ENCODE measurements at regions not wholly inside any gene's neighbourhood (a gene's known extent, or its start where the extent isn't known, plus 50 kb on each side); places are given as distances from the start of the nearest gene placed in this dataset.

DNA sequence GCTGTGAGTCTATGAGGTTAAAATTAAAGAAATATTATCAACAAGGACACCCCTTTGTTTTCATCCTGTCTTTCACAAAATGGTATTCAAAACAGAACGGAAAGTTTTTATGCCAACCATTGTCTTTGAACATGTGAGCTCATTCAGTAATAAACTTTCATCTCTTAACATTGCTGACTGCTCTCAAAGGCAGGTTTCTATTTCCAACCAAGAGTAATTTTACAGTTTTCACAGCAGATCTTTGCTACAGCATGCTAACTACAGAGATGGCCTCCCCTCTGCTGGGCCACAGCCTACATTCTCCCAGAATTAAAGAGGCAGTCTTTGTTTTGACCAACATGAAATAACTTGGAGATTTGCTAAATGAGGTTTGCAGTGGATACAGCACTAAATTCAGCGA, 101.5 kb downstream of the DMRT2 start:
- TF ChIP-seq, protein P1, sequence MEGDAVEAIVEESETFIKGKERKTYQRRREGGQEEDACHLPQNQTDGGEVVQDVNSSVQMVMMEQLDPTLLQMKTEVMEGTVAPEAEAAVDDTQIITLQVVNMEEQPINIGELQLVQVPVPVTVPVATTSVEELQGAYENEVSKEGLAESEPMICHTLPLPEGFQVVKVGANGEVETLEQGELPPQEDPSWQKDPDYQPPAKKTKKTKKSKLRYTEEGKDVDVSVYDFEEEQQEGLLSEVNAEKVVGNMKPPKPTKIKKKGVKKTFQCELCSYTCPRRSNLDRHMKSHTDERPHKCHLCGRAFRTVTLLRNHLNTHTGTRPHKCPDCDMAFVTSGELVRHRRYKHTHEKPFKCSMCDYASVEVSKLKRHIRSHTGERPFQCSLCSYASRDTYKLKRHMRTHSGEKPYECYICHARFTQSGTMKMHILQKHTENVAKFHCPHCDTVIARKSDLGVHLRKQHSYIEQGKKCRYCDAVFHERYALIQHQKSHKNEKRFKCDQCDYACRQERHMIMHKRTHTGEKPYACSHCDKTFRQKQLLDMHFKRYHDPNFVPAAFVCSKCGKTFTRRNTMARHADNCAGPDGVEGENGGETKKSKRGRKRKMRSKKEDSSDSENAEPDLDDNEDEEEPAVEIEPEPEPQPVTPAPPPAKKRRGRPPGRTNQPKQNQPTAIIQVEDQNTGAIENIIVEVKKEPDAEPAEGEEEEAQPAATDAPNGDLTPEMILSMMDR (conservative IDR thresholded peaks at IDR 0.05 in 1 of 2, IDR thresholded peaks at IDR 0.05 in 1 of 2; ENCODE audit: low read depth in 1 of 2, low read length in 2 of 2) = no peak
- no peak for TF ChIP-seq EZH2 (IDR thresholded peaks at IDR 0.05; ENCODE audit: low read length, missing control alignments)

Data from fibroblast of lung (primary cell).